Common myeloid progenitor, CD34-positive (primary cell): ENCODE measurements at regions not wholly inside any gene's neighbourhood (a gene's known extent, or its start where the extent isn't known, plus 50 kb on each side); places are given as distances from the start of the nearest gene placed in this dataset.

ENCODE experiments used
- CTCF ChIA-PET: fragments of 350-600 bp; sonication (Branson Sonifier 250); formaldehyde crosslinking; loops from one replicate; lab custom pipeline; 2021; ENCODE audit warnings: antibody characterized with exemption; lab: Charles Lee
- POLR2A ChIA-PET: fragments of 350-600 bp; sonication (Branson Sonifier 250); formaldehyde crosslinking; loops from one replicate; lab custom pipeline; 2021; ENCODE audit warnings: antibody characterized with exemption; lab: Charles Lee
- DNase-seq, 3 donors: peaks; one replicate each; pipeline versions ENCODE4 v3.0.0 to v3.0.0-alpha.2; 2013
- H3K27ac ChIP-seq, 2 experiments: 1 replicate in 1 of 2; 2 replicates in 1 of 2; pipeline ENCODE4 v1.7.0; 2013; ENCODE audit warnings: inconsistent platforms in 2 of 2, low read length in 2 of 2, mild to moderate bottlenecking in 2 of 2, low read depth in 1 of 2, moderate library complexity in 1 of 2; ENCODE audit not compliant: severe bottlenecking in 2 of 2, insufficient read depth in 1 of 2, poor library complexity in 1 of 2
- H3K27me3 ChIP-seq, 5 experiments: replicated peaks in 2 of 5; 1 replicate in 3 of 5; 2 replicates in 2 of 5; pipeline versions ENCODE4 v1.6.1 to v1.7.0; 2013; ENCODE audit warnings: low read length in 4 of 5, mild to moderate bottlenecking in 2 of 5, moderate library complexity in 2 of 5, inconsistent platforms in 1 of 5; ENCODE audit not compliant: insufficient read depth in 5 of 5, control insufficient read depth in 4 of 5
- H3K36me3 ChIP-seq, 4 experiments: 1 replicate in 2 of 4; 2 replicates in 2 of 4; pipeline versions ENCODE4 v1.6.1 to v1.7.0; 2013; ENCODE audit warnings: low read length in 3 of 4, control low read depth in 1 of 4, mild to moderate bottlenecking in 1 of 4; ENCODE audit not compliant: control insufficient read depth in 4 of 4, insufficient read depth in 4 of 4
- H3K4me1 ChIP-seq, 4 experiments: 1 replicate in 3 of 4; 2 replicates in 1 of 4; pipeline versions ENCODE4 v1.6.1 to v1.7.1; 2013; ENCODE audit warnings: low read length in 3 of 4, mild to moderate bottlenecking in 3 of 4, control low read depth in 1 of 4, inconsistent platforms in 1 of 4, moderate library complexity in 1 of 4; ENCODE audit not compliant: control insufficient read depth in 4 of 4, insufficient read depth in 4 of 4; ENCODE audit errors: control extremely low read depth in 1 of 4
- H3K4me3 ChIP-seq, 7 experiments: 1 replicate in 4 of 7; 2 replicates in 3 of 7; pipeline versions ENCODE4 v1.5.1 to v1.7.0; 2013; ENCODE audit warnings: mild to moderate bottlenecking in 7 of 7, low read length in 6 of 7, moderate library complexity in 6 of 7, inconsistent platforms in 2 of 7, low read depth in 2 of 7, control low read depth in 1 of 7; ENCODE audit not compliant: insufficient read depth in 4 of 7, control insufficient read depth in 1 of 7; ENCODE audit errors: extremely low read depth in 1 of 7
- H3K9me3 ChIP-seq, 5 experiments: 1 replicate in 4 of 5; 2 replicates in 1 of 5; pipeline versions ENCODE4 v1.6.1 to v1.7.1; 2013; ENCODE audit warnings: low read length in 4 of 5, mild to moderate bottlenecking in 2 of 5, inconsistent platforms in 1 of 5, low read depth in 1 of 5, moderate library complexity in 1 of 5; ENCODE audit not compliant: control insufficient read depth in 4 of 5, insufficient read depth in 2 of 5; ENCODE audit errors: control extremely low read depth in 1 of 5
- WGBS: methylation state at CpG from one replicate; pipeline ENCODE4 v1.1.5; 2013; ENCODE audit not compliant: insufficient coverage; 5-methylcytosine and 5-hydroxymethylcytosine counted together

DNA sequence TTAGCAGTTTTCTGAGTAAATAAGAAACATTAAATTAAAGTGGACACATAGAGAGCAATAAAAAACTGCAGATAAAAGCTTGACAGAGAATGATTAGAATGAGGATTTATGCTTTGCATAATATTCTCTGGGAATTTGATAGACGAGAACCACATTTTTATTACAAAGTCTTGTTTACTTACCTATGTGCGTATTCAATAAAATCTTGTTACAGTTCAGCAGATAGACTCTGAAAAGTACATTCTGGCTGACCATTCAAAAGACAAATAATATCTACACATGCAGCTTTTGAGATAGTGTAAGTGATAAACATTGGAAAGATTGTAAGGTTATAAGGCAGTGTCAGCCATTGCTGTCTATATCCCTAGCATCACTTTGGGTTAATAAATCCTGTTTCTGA, 381.6 kb downstream of the NYAP2 start:
- CTCF ChIA-PET: no interaction called here

DNA sequence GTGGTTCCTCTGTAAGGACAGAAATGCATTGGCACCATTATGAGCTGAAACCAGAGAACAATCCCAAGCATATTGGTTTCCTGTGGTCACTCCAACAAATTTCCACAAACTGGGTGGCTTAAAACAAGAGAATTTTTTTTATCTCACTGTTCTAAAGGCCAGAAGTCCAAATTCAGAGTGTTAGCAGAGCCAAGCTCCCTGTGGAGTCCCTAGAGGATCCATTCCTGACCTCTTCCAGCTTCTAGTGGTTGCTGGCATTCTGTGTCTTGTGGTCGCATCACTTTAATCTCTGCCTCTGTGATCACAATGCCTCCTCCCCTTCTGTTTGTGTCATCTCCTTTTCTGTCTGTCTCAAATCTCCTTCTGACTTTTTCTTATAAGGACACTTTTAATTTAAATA, 380.3 kb downstream of the NYAP2 start:
- Histone ChIP-seq H3K4me3 (no peak overlapping the region), H3K9me3 (peaks cover 0 to 2% (median 0%) of the 10 kb centered on the region in 5 experiments), H3K27ac (no peak overlapping the region), H3K36me3 (no peaks in the 10 kb centered on the region), H3K27me3 (no peaks in the 10 kb centered on the region), H3K4me1 (no peaks in the 10 kb centered on the region)
- ChIA-PET POLR2A (no interaction called here), CTCF (no interaction called here)
- 100% methylated on average over 1 of the region's 1 CpG for WGBS
- DNase-seq: no peak

More for the DNA sequence above, 381.6 kb downstream of the NYAP2 start:
- Histone ChIP-seq H3K9me3 (no peaks in the 10 kb centered on the region), H3K4me3 (no peak overlapping the region), H3K27me3 (no peaks in the 10 kb centered on the region), H3K4me1 (no peaks in the 10 kb centered on the region), H3K27ac (no peak overlapping the region), H3K36me3 (no peaks in the 10 kb centered on the region)
- WGBS: no CpG with 5 or more reads among the region's 2 CpGs
- POLR2A ChIA-PET: no interaction called here
- DNase-seq: no peak

DNA sequence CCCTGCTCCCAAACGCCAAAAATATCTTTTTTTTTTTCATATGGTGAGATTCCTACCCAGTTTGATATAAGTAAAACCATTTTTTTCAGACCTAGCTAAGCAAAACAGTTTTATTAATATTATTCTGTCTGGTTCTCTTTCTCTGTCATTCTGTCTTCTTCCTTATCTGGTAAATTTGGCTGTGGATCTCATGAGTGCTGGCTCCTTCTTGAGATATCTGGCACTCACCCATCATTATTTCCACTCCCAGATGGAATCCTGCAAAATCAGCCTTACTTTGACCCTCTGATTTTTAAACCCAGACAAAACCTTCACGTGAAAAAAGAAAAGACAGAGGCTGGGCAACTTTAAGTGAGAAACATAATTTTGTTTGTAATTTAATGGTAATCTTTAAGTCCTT, 373.6 kb downstream of the NYAP2 start:
- POLR2A ChIA-PET: interaction anchor here (0.7 kb wide), 1 partner anchor 642 kb away, joined by 3 read pairs; no protein-coding TSS in a partner anchor
- no peak overlapping the region for H3K4me3 ChIP-seq
- no peaks in the 10 kb centered on the region for H3K36me3 ChIP-seq
- CTCF ChIA-PET: no interaction called here
- WGBS: 80% methylated on average over 1 of the region's 2 CpGs
- H3K9me3 ChIP-seq: peaks cover 0 to 2% (median 0%) of the 10 kb centered on the region in 5 experiments
- no peak for DNase-seq
- no peaks in the 10 kb centered on the region for H3K27me3 ChIP-seq
- no peak overlapping the region for H3K27ac ChIP-seq
- H3K4me1 ChIP-seq: no peaks in the 10 kb centered on the region

DNA sequence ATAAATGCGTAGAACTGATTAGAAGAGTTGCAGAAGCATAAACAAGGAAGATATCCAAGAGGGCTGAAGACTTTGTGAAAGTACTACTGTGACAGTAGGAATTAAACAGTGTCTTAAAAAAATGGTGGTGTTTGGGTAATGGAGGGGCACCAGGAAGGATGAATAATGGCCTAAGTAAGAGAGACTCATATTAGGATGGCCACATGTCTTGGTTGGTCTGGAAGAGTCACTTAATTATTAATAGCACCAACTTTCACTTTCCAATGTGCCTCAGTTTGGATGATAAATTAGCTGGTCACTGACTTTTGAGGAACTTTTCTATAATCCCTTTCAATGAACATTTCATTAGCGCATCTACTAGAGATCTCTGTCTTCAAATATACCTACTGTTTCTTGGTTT, 372.2 kb downstream of the NYAP2 start:
- no peaks in the 10 kb centered on the region for H3K36me3 ChIP-seq
- ChIA-PET CTCF (no interaction called here), POLR2A (no interaction called here)
- no peak for DNase-seq
- H3K27me3 ChIP-seq: no peaks in the 10 kb centered on the region
- no peak overlapping the region for H3K4me3 ChIP-seq
- whole genome bisulfite sequencing: no CpG with 5 or more reads among the region's 2 CpGs
- H3K4me1 ChIP-seq: no peaks in the 10 kb centered on the region
- H3K27ac ChIP-seq: no peak overlapping the region
- H3K9me3 ChIP-seq: peaks cover 0 to 2% (median 0%) of the 10 kb centered on the region in 5 experiments

DNA sequence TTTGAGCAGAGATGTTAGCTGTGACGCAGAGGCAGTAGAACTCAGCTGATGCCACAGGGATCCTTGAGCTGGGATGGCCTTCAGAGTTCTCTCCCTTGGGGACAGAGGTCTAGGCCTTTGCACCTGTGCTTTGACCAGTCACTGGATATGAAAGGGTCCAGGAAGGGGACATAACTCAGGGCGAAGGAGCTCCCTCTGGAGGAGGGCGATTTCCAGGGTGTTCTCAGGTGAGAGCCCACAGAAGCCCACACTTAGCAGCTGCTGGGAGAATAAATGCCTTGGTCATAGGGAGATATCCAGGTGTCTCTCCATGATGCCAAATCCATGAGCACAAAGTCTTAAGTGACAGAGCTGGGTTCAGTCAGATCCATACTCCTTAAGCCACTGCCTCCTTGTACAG, 369.2 kb downstream of the NYAP2 start:
- no peak for DNase-seq
- no peaks in the 10 kb centered on the region for H3K36me3 ChIP-seq
- no peaks in the 10 kb centered on the region for H3K27me3 ChIP-seq
- no peak overlapping the region for H3K4me3 ChIP-seq
- WGBS: 100% methylated on average over 1 of the region's 3 CpGs
- no peaks in the 10 kb centered on the region for H3K4me1 ChIP-seq
- CTCF ChIA-PET: no interaction called here
- H3K27ac ChIP-seq: no peak overlapping the region
- POLR2A ChIA-PET: no interaction called here
- no peaks in the 10 kb centered on the region for H3K9me3 ChIP-seq

DNA sequence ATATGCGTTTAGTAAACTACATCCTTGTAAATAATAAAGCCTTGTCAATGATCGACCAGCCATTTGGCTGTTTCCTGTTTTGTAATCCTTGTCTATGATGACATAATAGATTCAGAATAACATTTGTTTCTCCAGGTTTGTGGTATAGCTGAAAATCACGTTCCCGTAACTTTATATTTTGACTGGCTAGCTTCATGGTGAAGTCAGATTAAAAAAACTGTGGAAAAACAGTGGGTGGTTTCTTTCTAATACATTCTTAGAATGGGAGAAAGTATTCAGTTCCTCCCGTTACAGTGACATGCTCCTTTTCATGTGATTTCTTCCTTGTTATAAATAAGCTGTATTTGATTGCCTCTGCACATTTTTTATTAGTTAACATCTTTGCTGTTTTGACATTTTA, 366.9 kb downstream of the NYAP2 start:
- 89% methylated on average over 4 of the region's 5 CpGs for WGBS
- Histone ChIP-seq H3K9me3 (no peaks in the 10 kb centered on the region), H3K27ac (no peak overlapping the region), H3K4me1 (no peaks in the 10 kb centered on the region), H3K36me3 (no peaks in the 10 kb centered on the region), H3K4me3 (no peak overlapping the region), H3K27me3 (no peaks in the 10 kb centered on the region)
- POLR2A ChIA-PET: no interaction called here
- no peak for DNase-seq
- CTCF ChIA-PET: interaction anchor here (0.7 kb wide), 1 partner anchor 169 kb away, joined by 3 read pairs; no protein-coding TSS in a partner anchor

DNA sequence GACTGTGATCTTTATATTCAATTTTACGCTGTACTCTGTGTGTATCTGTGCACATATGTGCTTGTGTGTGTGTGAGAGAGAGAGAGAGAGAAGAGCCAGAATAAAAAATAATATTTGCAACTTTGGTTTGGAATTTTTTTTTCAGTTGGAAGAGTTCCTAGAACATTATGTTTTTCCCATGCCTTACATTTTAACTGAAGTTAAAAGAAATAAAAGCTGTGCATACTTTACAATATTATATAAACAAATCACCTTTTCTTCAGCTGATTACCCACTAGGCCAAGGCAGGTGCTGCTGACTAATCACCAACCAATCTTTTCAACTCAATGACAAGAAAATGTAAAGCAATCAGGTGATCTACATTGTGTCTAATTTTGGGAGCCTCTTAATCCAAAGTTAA, 366.3 kb downstream of the NYAP2 start:
- no peak for DNase-seq
- POLR2A ChIA-PET: no interaction called here
- WGBS: no CpG with 5 or more reads among the region's 1 CpG
- no peak overlapping the region for H3K27ac ChIP-seq
- no peak overlapping the region for H3K4me3 ChIP-seq
- H3K4me1 ChIP-seq: no peaks in the 10 kb centered on the region
- no peaks in the 10 kb centered on the region for H3K36me3 ChIP-seq
- CTCF ChIA-PET: interaction anchor here (0.7 kb wide), 1 partner anchor 169 kb away, joined by 3 read pairs; no protein-coding TSS in a partner anchor
- H3K27me3 ChIP-seq: no peaks in the 10 kb centered on the region
- H3K9me3 ChIP-seq: no peaks in the 10 kb centered on the region
